H9 (cell line): ENCODE measurements at regions not wholly inside any gene's neighbourhood (a gene's known extent, or its start where the extent isn't known, plus 50 kb on each side); places are given as distances from the start of the nearest gene placed in this dataset.

Experiments
- DNase-seq: peaks from one replicate; pipeline ENCODE4 v3.0.0-alpha.2; 2017
- H2AFZ ChIP-seq: one replicate; pipeline ENCODE4 v1.6.1; 2013; ENCODE audit warnings: mild to moderate bottlenecking, low read length, control low read depth, moderate library complexity
- H2AK5ac ChIP-seq: 2 replicates; pipeline ENCODE4 v1.6.1; 2013; ENCODE audit warnings: low read length, control low read depth, mixed read lengths; ENCODE audit not compliant: insufficient read length
- H2BK120ac ChIP-seq: one replicate; pipeline ENCODE4 v1.6.1; 2013; ENCODE audit warnings: low read depth, mild to moderate bottlenecking, low read length, control low read depth, inconsistent platforms; ENCODE audit not compliant: poor library complexity, severe bottlenecking
- H2BK12ac ChIP-seq: 2 replicates; pipeline ENCODE4 v1.6.1; 2013; ENCODE audit warnings: low read length, control low read depth, mixed read lengths, low read depth; ENCODE audit not compliant: insufficient read length
- H2BK15ac ChIP-seq: 2 replicates; pipeline ENCODE4 v1.6.1; 2013; ENCODE audit warnings: low read depth, low read length, control low read depth
- H2BK20ac ChIP-seq: one replicate; pipeline ENCODE4 v1.6.1; 2013; ENCODE audit warnings: low read depth, mild to moderate bottlenecking, low read length, control low read depth, inconsistent platforms; ENCODE audit not compliant: poor library complexity, severe bottlenecking
- H2BK5ac ChIP-seq: 2 replicates; pipeline ENCODE4 v1.6.1; 2013; ENCODE audit warnings: low read length, control low read depth, mixed read lengths; ENCODE audit not compliant: insufficient read length
- H3K14ac ChIP-seq: 2 replicates; pipeline ENCODE4 v1.6.1; 2013; ENCODE audit warnings: low read length, control low read depth; ENCODE audit not compliant: insufficient read depth
- H3K18ac ChIP-seq: 2 replicates; pipeline ENCODE4 v1.6.1; 2013; ENCODE audit warnings: low read depth, mild to moderate bottlenecking, mixed read lengths, low read length, control low read depth; ENCODE audit not compliant: insufficient read length
- H3K23ac ChIP-seq: 2 replicates; pipeline ENCODE4 v1.6.1; 2013; ENCODE audit warnings: low read length, control low read depth, mixed read lengths, low read depth; ENCODE audit not compliant: insufficient read length
- H3K23me2 ChIP-seq: 2 replicates; pipeline ENCODE4 v1.6.1; 2013; ENCODE audit warnings: low read depth, mild to moderate bottlenecking, mixed read lengths, low read length, control low read depth; ENCODE audit not compliant: insufficient read length, poor library complexity, severe bottlenecking
- H3K27ac ChIP-seq: 2 replicates; pipeline ENCODE4 v1.5.1; 2013; ENCODE audit warnings: low read length, control low read depth, mixed read lengths, low read depth; ENCODE audit not compliant: insufficient read length
- H3K27me3 ChIP-seq: 2 replicates; pipeline ENCODE4 v1.6.1; 2013; ENCODE audit warnings: low read length, control low read depth, inconsistent platforms; ENCODE audit not compliant: insufficient read depth
- H3K4ac ChIP-seq: 2 replicates; pipeline ENCODE4 v1.6.1; 2013; ENCODE audit warnings: low read depth, mild to moderate bottlenecking, control low read depth, inconsistent platforms, low read length, moderate library complexity
- H3K4me1 ChIP-seq: 2 replicates; pipeline ENCODE4 v1.6.1; 2013; ENCODE audit warnings: low read length, control low read depth, inconsistent platforms; ENCODE audit not compliant: insufficient read depth
- H3K4me2 ChIP-seq: 2 replicates; pipeline ENCODE4 v1.6.1; 2013; ENCODE audit warnings: low read length, control low read depth, mixed read lengths; ENCODE audit not compliant: insufficient read length, insufficient read depth
- H3K56ac ChIP-seq: 2 replicates; pipeline ENCODE4 v1.6.1; 2013; ENCODE audit warnings: low read depth, mild to moderate bottlenecking, mixed read lengths, low read length, control low read depth; ENCODE audit not compliant: insufficient read length
- H3K79me1 ChIP-seq: 2 replicates; pipeline ENCODE4 v1.6.1; 2013; ENCODE audit warnings: low read depth, mild to moderate bottlenecking, moderate library complexity, low read length, control low read depth, inconsistent platforms; ENCODE audit not compliant: insufficient read depth, poor library complexity, severe bottlenecking
- H3K79me2 ChIP-seq: 2 replicates; pipeline ENCODE4 v1.6.1; 2013; ENCODE audit warnings: low read length, control low read depth, inconsistent platforms; ENCODE audit not compliant: insufficient read depth
- H3K9ac ChIP-seq: 2 replicates; pipeline ENCODE4 v1.6.1; 2013; ENCODE audit warnings: low read length, control low read depth, mixed read lengths; ENCODE audit not compliant: insufficient read length; ENCODE audit errors: extremely low read depth
- H3K9me3 ChIP-seq: one replicate; pipeline ENCODE4 v1.6.1; 2013; ENCODE audit warnings: low read depth, low read length, inconsistent platforms; ENCODE audit not compliant: control insufficient read depth
- H3T11ph ChIP-seq: one replicate; pipeline ENCODE4 v1.6.1; 2013; ENCODE audit warnings: mild to moderate bottlenecking, low read length, control low read depth, inconsistent platforms
- H4K20me1 ChIP-seq: one replicate; pipeline ENCODE4 v1.6.1; 2013; ENCODE audit not compliant: control insufficient read depth, insufficient read length, insufficient read depth
- H4K5ac ChIP-seq: 2 replicates; pipeline ENCODE4 v1.6.1; 2013; ENCODE audit warnings: low read depth, mild to moderate bottlenecking, mixed read lengths, low read length, control low read depth; ENCODE audit not compliant: insufficient read length
- H4K8ac ChIP-seq: replicated peaks from 2 replicates; pipeline ENCODE4 v1.6.1; 2013; ENCODE audit warnings: low read length, control low read depth, mixed read lengths, low read depth; ENCODE audit not compliant: insufficient read length
- H4K91ac ChIP-seq: 2 replicates; pipeline ENCODE4 v1.6.1; 2013; ENCODE audit warnings: low read depth, mild to moderate bottlenecking, moderate library complexity, mixed read lengths, low read length, control low read depth; ENCODE audit not compliant: insufficient read length
- H3K27ac Mint-ChIP-seq, 3 experiments: 2 replicates in 2 of 3; 3 replicates in 1 of 3; pipeline ENCODE4 v1.8.0; 2020 to 2021; ENCODE audit warnings: mixed read lengths in 3 of 3, mild to moderate bottlenecking in 1 of 3, moderate library complexity in 1 of 3
- H3K27me3 Mint-ChIP-seq: 2 replicates; pipeline ENCODE4 v1.8.0; 2021; ENCODE audit warnings: low read depth, mild to moderate bottlenecking, moderate library complexity, mixed read lengths
- H3K36me3 Mint-ChIP-seq, 3 experiments: 2 replicates in 2 of 3; 3 replicates in 1 of 3; pipeline ENCODE4 v1.8.0; 2020 to 2021; ENCODE audit warnings: low read depth in 3 of 3, mixed read lengths in 3 of 3; ENCODE audit not compliant: insufficient read depth in 1 of 3
- H3K4me1 Mint-ChIP-seq, 2 experiments: 2 replicates each; pipeline ENCODE4 v1.8.0; 2020; ENCODE audit warnings: mixed read lengths in 2 of 2
- H3K4me3 Mint-ChIP-seq, 2 experiments: 2 replicates in 1 of 2; 3 replicates in 1 of 2; pipeline ENCODE4 v1.8.0; 2020 to 2021; ENCODE audit warnings: mild to moderate bottlenecking in 2 of 2, mixed read lengths in 2 of 2, moderate library complexity in 1 of 2
- H3K9me3 Mint-ChIP-seq, 2 experiments: 2 replicates in 1 of 2; 3 replicates in 1 of 2; pipeline ENCODE4 v1.8.0; 2020; ENCODE audit warnings: mild to moderate bottlenecking in 2 of 2, mixed read lengths in 2 of 2, moderate library complexity in 1 of 2
- WGBS: extraction: QIAGEN DNeasy Blood & Tissue Kit; methylation state at CpG from one replicate; pipeline ENCODE4 v1.1.7; 2013; ENCODE audit warnings: missing lambda C conversion rate, low lambda C conversion rate, mixed read lengths; ENCODE audit not compliant: insufficient read length; ENCODE audit errors: extremely low coverage; 5-methylcytosine and 5-hydroxymethylcytosine counted together
- TF ChIP-seq, protein P1 (sequence below): fragments of 200-600 bp; sonication (generic); conservative IDR thresholded peaks from 3 replicates; pipeline ENCODE4 v1.8.0; 2021; ENCODE audit warnings: antibody characterized with exemption, mild to moderate bottlenecking

DNA sequence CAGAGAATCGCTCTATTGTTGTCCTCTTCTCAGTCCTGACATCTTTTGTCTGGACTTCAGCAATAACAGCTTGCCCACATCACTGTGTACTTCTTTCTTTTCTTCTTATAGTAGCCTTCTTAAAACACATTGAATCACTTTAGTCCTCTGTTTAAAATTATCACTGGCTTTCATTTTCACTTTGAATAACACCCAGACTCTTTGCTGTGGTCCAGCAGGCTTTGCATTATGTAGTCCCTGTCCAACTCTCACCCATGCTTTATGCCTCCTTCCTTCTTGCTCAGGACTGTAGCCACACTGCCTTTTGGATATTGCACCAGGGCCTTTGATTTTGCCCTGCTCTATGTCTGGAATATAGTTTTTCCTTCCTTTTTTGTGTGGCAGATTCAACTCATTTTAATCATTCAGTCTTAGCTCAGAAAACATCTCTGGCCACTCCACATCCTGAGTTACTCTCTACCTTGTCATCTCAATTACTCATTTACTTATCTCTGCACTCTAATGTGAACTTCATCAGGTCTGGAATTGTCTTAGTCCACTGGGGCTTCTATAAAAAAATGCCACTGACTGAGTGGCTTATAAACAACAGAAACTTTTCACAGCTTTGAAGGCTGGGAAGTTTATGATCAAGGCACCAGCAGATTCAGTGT is 168.2 kb downstream of the C4orf33 start:
- no peaks in the 10 kb centered on the region for H3K79me2 ChIP-seq
- no peak overlapping the region for H3K4me2 ChIP-seq
- no peaks in the 10 kb centered on the region for H3K9me3 Mint-ChIP-seq
- H3K4ac ChIP-seq, result no peak overlapping the region
- no peaks in the 10 kb centered on the region for H3K9me3 ChIP-seq
- H2AK5ac ChIP-seq, result no peak overlapping the region
- no peaks in the 10 kb centered on the region for H3K79me1 ChIP-seq
- no peak overlapping the region for H3K56ac ChIP-seq
- no peak overlapping the region for H3T11ph ChIP-seq
- no peak overlapping the region for H3K27ac ChIP-seq
- H3K27me3 Mint-ChIP-seq, result no peaks in the 10 kb centered on the region
- H4K91ac ChIP-seq, result no peak overlapping the region
- H3K27ac Mint-ChIP-seq, result no peak overlapping the region; a peak in 2 of 7 replicates
- no peaks in the 10 kb centered on the region for H4K20me1 ChIP-seq
- no peak overlapping the region for H3K23ac ChIP-seq
- no peaks in the 10 kb centered on the region for H3K23me2 ChIP-seq
- no peak overlapping the region for H2BK15ac ChIP-seq
- H2BK5ac ChIP-seq, result no peak overlapping the region
- no peaks in the 10 kb centered on the region for H3K36me3 Mint-ChIP-seq
- no peaks in the 10 kb centered on the region for H3K27me3 ChIP-seq
- no peak overlapping the region for H2BK20ac ChIP-seq
- no peak overlapping the region for H2AFZ ChIP-seq
- WGBS, result no CpG with 5 or more reads among the region's 1 CpG
- peaks cover 0 to 9% of the 10 kb centered on the region in 2 experiments; a peak in 2 of 4 replicates for H3K4me1 Mint-ChIP-seq
- H2BK120ac ChIP-seq, result no peak overlapping the region
- H2BK12ac ChIP-seq, result no peak overlapping the region
- no peaks in the 10 kb centered on the region for H3K4me1 ChIP-seq
- no peak for DNase-seq
- H4K5ac ChIP-seq, result no peak overlapping the region
- TF ChIP-seq, protein P1, sequence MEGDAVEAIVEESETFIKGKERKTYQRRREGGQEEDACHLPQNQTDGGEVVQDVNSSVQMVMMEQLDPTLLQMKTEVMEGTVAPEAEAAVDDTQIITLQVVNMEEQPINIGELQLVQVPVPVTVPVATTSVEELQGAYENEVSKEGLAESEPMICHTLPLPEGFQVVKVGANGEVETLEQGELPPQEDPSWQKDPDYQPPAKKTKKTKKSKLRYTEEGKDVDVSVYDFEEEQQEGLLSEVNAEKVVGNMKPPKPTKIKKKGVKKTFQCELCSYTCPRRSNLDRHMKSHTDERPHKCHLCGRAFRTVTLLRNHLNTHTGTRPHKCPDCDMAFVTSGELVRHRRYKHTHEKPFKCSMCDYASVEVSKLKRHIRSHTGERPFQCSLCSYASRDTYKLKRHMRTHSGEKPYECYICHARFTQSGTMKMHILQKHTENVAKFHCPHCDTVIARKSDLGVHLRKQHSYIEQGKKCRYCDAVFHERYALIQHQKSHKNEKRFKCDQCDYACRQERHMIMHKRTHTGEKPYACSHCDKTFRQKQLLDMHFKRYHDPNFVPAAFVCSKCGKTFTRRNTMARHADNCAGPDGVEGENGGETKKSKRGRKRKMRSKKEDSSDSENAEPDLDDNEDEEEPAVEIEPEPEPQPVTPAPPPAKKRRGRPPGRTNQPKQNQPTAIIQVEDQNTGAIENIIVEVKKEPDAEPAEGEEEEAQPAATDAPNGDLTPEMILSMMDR, result no peak
- no peak overlapping the region for H3K9ac ChIP-seq
- no peak overlapping the region for H3K14ac ChIP-seq
- no peak overlapping the region for H4K8ac ChIP-seq
- no peak overlapping the region for H3K4me3 Mint-ChIP-seq
- H3K18ac ChIP-seq, result no peak overlapping the region
